GM12874 (cell line): ENCODE measurements at regions not wholly inside any gene's neighbourhood (a gene's known extent, or its start where the extent isn't known, plus 50 kb on each side); places are given as distances from the start of the nearest gene placed in this dataset.

ENCODE experiments used
- TF ChIP-seq, protein P1 (sequence below): IDR thresholded peaks from 2 replicates; pipeline ENCODE4 v1.5.1; 2011; ENCODE audit warnings: low read depth, mild to moderate bottlenecking, control low read depth, low read length, moderate library complexity; ENCODE audit not compliant: insufficient read depth

DNA sequence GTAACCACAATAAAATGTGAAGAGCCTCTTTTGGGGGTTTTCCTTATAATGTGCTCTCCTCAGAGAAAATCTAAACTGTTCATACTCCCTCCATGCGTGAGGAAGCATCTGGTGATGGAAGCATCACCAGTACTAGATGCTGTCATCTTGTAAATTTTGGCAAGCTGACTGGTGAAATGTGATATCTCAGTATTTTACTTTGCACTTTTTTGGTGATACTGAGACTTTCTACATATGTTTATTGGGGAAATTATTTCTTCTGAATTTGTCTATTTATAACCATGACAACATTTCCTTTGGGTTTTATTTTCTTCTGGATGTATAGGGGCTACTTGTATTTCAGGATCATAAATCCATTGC lies 95.9 kb upstream of the DLGAP1 start:
- TF ChIP-seq, protein P1, sequence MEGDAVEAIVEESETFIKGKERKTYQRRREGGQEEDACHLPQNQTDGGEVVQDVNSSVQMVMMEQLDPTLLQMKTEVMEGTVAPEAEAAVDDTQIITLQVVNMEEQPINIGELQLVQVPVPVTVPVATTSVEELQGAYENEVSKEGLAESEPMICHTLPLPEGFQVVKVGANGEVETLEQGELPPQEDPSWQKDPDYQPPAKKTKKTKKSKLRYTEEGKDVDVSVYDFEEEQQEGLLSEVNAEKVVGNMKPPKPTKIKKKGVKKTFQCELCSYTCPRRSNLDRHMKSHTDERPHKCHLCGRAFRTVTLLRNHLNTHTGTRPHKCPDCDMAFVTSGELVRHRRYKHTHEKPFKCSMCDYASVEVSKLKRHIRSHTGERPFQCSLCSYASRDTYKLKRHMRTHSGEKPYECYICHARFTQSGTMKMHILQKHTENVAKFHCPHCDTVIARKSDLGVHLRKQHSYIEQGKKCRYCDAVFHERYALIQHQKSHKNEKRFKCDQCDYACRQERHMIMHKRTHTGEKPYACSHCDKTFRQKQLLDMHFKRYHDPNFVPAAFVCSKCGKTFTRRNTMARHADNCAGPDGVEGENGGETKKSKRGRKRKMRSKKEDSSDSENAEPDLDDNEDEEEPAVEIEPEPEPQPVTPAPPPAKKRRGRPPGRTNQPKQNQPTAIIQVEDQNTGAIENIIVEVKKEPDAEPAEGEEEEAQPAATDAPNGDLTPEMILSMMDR: no peak

DNA sequence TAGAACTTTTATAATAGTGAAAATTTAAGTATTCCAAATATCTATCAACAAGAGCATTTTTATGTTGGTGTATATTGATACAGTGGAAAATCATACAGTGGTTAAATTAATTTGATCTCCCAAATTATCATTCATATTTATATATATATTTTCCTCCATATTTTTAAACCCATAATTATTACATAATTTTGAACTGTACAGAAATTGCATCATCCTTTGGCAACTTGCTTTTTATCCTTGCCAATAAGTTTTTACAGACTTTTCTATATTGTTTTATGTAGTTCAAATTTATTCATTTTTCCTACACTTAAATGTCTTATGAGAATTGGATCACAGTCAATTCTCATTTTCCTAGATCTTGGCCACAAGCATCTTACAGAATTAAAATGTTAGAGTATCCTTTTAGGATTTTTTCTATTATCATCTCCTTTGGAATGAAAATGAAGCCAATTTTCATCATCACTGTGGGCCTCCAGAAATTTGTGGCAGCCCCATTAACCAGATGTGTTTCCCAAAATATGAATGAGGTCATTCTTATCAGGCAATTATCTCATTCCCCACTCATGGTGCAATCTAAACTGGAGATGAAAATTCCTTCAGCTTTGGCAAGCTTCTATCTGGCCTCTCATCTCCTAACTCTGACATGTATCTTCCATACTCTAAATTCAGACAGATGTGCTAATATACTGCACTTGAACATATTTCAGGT lies 94.2 kb upstream of the DLGAP1 start:
- TF ChIP-seq, protein P1: no peak

DNA sequence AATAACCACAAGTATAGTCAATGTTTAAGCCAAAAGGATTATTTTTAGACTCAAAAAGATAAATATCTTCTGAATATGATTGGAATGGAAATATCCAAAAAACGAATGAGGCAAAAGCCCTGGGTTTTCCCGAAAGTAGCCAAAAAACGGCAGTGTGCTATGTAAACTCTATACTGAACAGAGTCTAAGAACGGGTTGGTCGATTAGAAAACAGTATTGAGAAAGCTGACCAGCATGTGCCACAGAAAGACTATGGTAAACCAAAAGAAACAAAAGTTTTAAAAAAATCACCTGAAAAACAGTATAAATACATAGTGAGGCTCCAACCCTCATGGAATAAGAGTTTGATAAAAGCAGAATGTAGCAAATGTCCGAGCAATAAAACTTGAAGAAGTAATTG lies 92.0 kb upstream of the DLGAP1 start:
- TF ChIP-seq, protein P1: no peak

DNA sequence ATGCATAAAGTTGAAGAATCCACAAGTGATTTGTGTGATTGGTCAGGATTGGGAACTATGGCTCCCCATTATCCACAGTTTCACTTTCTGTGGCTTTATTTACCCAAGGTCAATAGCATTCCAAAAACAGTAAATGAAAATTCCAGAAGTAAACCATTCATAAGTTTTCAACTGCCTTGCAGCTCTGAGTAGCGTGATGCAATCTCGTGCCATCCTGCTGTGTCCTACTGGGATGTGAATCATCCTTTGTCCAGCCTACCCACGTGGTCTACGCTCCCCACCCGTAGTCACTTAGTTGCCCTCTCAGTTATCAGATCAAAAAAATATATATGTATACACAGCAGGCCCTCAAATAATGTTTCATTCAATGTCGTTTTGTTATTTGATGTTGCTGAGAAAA lies 89.0 kb upstream of the DLGAP1 start:
- TF ChIP-seq, protein P1: no peak

DNA sequence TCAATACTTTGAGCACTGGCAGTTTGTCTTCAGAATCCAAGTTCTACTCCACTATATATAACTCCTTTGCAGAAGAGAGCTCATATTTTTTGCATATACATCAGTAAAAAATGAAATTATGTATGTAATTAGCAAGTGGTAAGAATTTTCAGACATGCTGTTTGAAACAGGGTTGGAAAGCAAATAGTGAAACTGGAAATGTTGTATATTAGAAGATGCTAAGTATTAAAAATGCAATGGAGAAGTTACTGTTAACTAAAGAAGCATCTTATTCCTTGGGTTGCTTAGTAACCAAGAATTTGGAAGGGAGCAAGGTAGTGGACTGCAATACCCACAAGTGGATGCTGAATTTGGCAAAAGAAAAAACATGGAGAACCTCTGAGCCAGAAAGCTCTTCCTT lies 88.6 kb upstream of the DLGAP1 start:
- TF ChIP-seq, protein P1: no peak

DNA sequence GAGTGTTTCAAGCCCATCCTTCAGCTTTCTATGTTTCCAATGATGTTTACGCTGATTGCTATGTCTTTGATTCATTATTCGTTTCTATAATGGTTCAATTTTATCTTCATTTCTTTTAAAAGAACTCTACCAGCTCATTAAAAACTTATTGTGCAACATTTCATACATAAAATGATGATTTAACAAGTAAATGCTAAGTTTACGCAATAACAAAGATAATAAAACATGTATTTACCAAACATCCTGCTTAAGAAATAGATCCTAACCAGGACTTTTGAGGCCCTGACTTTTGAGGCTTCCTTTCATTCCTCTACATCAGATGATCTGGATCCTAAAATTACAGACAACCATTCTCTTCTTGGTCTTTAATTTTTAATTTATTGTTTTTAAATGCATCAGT lies 86.5 kb upstream of the DLGAP1 start:
- TF ChIP-seq, protein P1: no peak

DNA sequence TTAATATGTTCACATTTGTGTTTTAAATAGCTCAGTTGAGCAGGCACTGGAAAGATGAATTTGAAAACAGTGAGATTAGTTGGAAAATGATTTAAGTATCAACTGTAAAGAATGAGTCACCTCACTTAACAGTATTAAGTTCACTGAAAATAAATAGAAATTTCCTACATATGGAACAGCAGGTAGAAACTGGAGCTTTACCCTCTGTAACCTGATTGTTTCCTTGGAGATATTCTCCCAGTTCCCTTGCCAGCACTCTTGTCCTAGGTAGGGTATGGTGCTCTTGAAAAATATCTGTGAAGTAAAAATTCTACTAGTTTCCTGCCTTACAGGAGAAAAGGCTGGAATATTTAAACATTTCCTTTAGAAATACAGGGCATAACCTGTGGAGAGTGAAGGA lies 81.3 kb upstream of the DLGAP1 start:
- TF ChIP-seq, protein P1: no peak

DNA sequence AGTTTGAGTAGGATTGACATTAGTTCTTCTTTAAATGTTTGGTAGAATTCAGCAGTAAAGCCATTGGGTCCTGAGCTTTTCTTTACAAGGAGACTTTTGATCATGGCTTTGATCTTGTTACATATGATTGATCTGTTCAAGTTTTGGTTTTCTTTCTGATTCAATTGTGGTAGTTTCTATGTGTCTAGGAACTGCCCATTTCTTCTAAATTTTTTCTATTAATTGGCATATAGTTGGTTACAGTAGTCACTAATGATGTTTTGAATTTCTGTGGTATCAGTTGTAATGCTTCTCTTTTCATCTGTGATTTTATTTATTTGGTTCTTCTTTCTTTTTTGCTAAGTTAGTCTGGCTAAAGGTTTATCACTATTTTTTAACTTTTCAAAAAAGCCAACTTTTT lies 73.3 kb upstream of the DLGAP1 start:
- TF ChIP-seq, protein P1: no peak
